ENCODE measurements at regions not wholly inside any gene's neighbourhood (a gene's known extent, or its start where the extent isn't known, plus 50 kb on each side); places are given as distances from the start of the nearest gene placed in this dataset.

GRCh38 chr5:155773680-155774079 is 553.3 kb upstream of the SGCD start:
- ATAC-seq, result no peak
- TF ChIP-seq RARB (CRISPR knock-in tag; IDR thresholded peaks at IDR 0.05), result no peak
- no peak for TF ChIP-seq PPARA (CRISPR knock-in tag; IDR thresholded peaks at IDR 0.05; ENCODE audit: borderline replicate concordance)
- TF ChIP-seq ESRRG (CRISPR knock-in tag; IDR thresholded peaks at IDR 0.05), result no peak
- TF ChIP-seq CSDC2 (CRISPR knock-in tag; IDR thresholded peaks at IDR 0.05), result no peak
- TF ChIP-seq SNAI2 (CRISPR knock-in tag; IDR thresholded peaks at IDR 0.05), result no peak
- TF ChIP-seq POU6F1 (CRISPR knock-in tag; IDR thresholded peaks at IDR 0.05; ENCODE audit: borderline replicate concordance, low read depth), result no peak
- TF ChIP-seq TSHZ2 (CRISPR knock-in tag; IDR thresholded peaks at IDR 0.05), result no peak
- TF ChIP-seq TCF4 (CRISPR knock-in tag; IDR thresholded peaks at IDR 0.05; ENCODE audit: borderline replicate concordance), result no peak
- TF ChIP-seq TOX (CRISPR knock-in tag; IDR thresholded peaks at IDR 0.05; ENCODE audit: borderline replicate concordance), result no peak
- TF ChIP-seq GLIS3 (CRISPR knock-in tag; IDR thresholded peaks at IDR 0.05), result no peak
- TF ChIP-seq ZNF565 (CRISPR knock-in tag; conservative IDR thresholded peaks at IDR 0.05; ENCODE audit: low read depth), result no peak
- TF ChIP-seq ZFP30 (CRISPR knock-in tag; IDR thresholded peaks at IDR 0.05), result no peak
- no peak for TF ChIP-seq PATZ1 (CRISPR knock-in tag; IDR thresholded peaks at IDR 0.05; ENCODE audit: borderline replicate concordance)
- TF ChIP-seq ZC3H10 (CRISPR knock-in tag; IDR thresholded peaks at IDR 0.05), result no peak

GRCh38 chr5:155780260-155780659 is 546.7 kb upstream of the SGCD start:
- ATAC-seq, result no peak
- TF ChIP-seq CREB5 (CRISPR knock-in tag; IDR thresholded peaks at IDR 0.05; ENCODE audit: low read depth), result no peak
- TF ChIP-seq BACH2 (CRISPR knock-in tag; IDR thresholded peaks at IDR 0.05; ENCODE audit: borderline replicate concordance), result no peak
- no peak for TF ChIP-seq ISL1 (CRISPR knock-in tag; IDR thresholded peaks at IDR 0.05)
- no peak for TF ChIP-seq GLIS3 (CRISPR knock-in tag; IDR thresholded peaks at IDR 0.05)
- no peak for TF ChIP-seq ZNF565 (CRISPR knock-in tag; conservative IDR thresholded peaks at IDR 0.05; ENCODE audit: low read depth)
- TF ChIP-seq OSR1 (CRISPR knock-in tag; IDR thresholded peaks at IDR 0.05), result no peak
- no peak for TF ChIP-seq RARB (CRISPR knock-in tag; IDR thresholded peaks at IDR 0.05)
- no peak for TF ChIP-seq TOX (CRISPR knock-in tag; IDR thresholded peaks at IDR 0.05; ENCODE audit: borderline replicate concordance)
- TF ChIP-seq ZNF70 (CRISPR knock-in tag; IDR thresholded peaks at IDR 0.05), result no peak
- TF ChIP-seq POU6F1 (CRISPR knock-in tag; IDR thresholded peaks at IDR 0.05; ENCODE audit: borderline replicate concordance, low read depth), result no peak
- no peak for TF ChIP-seq ESRRG (CRISPR knock-in tag; IDR thresholded peaks at IDR 0.05)
- TF ChIP-seq ZNF8 (CRISPR knock-in tag; IDR thresholded peaks at IDR 0.05), result no peak
- TF ChIP-seq SNAI2 (CRISPR knock-in tag; IDR thresholded peaks at IDR 0.05), result no peak
- no peak for TF ChIP-seq PPARA (CRISPR knock-in tag; IDR thresholded peaks at IDR 0.05; ENCODE audit: borderline replicate concordance)
- TF ChIP-seq ARNTL (CRISPR knock-in tag; IDR thresholded peaks at IDR 0.05; ENCODE audit: borderline replicate concordance, low read depth), result no peak
- TF ChIP-seq CSRNP3 (CRISPR knock-in tag; IDR thresholded peaks at IDR 0.05), result no peak
- TF ChIP-seq ZFP3 (CRISPR knock-in tag; IDR thresholded peaks at IDR 0.05), result no peak
- no peak for TF ChIP-seq TCF4 (CRISPR knock-in tag; IDR thresholded peaks at IDR 0.05; ENCODE audit: borderline replicate concordance)
- no peak for TF ChIP-seq CSDC2 (CRISPR knock-in tag; IDR thresholded peaks at IDR 0.05)

Data from SK-N-SH treated with all-trans-retinoic acid at 6 μM for 48 hours (cell line).